ENCODE measurements at regions not wholly inside any gene's neighbourhood (a gene's known extent, or its start where the extent isn't known, plus 50 kb on each side); places are given as distances from the start of the nearest gene placed in this dataset.

DNA sequence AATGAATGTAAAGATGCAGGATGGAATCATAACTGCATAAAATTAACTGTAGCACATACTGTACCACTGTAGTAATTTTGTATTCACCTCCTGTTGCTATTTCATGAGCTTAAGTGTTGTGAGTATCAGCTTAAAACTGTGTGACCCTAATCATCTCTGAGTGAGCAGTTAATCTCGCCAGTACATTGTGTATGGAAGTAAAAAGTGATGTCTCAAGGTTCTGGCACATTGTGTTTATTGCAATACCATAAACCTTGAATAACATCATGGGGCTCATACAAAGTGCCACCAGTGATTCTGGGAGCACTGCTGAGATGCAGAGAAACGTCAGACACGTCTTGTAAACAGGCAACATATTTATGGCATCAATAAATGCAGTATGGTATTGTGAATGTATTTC is 124.5 kb downstream of the PMAIP1 start:
- no peak for TF ChIP-seq POLR2A (IDR thresholded peaks at IDR 0.05)
- TF ChIP-seq POLR2AphosphoS5 (IDR thresholded peaks at IDR 0.05), result no peak
- TF ChIP-seq, protein P1, sequence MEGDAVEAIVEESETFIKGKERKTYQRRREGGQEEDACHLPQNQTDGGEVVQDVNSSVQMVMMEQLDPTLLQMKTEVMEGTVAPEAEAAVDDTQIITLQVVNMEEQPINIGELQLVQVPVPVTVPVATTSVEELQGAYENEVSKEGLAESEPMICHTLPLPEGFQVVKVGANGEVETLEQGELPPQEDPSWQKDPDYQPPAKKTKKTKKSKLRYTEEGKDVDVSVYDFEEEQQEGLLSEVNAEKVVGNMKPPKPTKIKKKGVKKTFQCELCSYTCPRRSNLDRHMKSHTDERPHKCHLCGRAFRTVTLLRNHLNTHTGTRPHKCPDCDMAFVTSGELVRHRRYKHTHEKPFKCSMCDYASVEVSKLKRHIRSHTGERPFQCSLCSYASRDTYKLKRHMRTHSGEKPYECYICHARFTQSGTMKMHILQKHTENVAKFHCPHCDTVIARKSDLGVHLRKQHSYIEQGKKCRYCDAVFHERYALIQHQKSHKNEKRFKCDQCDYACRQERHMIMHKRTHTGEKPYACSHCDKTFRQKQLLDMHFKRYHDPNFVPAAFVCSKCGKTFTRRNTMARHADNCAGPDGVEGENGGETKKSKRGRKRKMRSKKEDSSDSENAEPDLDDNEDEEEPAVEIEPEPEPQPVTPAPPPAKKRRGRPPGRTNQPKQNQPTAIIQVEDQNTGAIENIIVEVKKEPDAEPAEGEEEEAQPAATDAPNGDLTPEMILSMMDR (IDR thresholded peaks at IDR 0.05), result no peak

All from breast epithelium (tissue), 3 donors.